SK-MEL-5 (cell line): ENCODE measurements at regions not wholly inside any gene's neighbourhood (a gene's known extent, or its start where the extent isn't known, plus 50 kb on each side); places are given as distances from the start of the nearest gene placed in this dataset.

Source experiments
- DNase-seq: peaks from one replicate; pipeline ENCODE4 v3.0.0-alpha.2; 2016; ENCODE audit warnings: low read depth, low spot score
- in situ Hi-C: cut with HindIII; loops from 2 replicates; pipeline ENCODE4 v1.10.0; 2016; ENCODE audit warnings: low sequenced_read_pairs, high pct_unique_total_duplicates, low pct_unique_long_range_greater_than_20kb

GRCh38 chr7:22879280-22879679 lies 56.6 kb upstream of the TOMM7 start:
- DNase-seq, result no peak
- in situ Hi-C loops, result no loop called here

- in situ Hi-C loops, result no loop called here
- peak; percentile 96 for DNase-seq
Measured at GRCh38 chr7:22876986-22877729, 54.5 kb upstream of the TOMM7 start.

- no peak for DNase-seq
- in situ Hi-C loops, result no loop called here
Measured at GRCh38 chr7:22875470-22875869, 52.8 kb upstream of the TOMM7 start.

GRCh38 chr7:22874904-22875303 lies 52.3 kb upstream of the TOMM7 start:
- in situ Hi-C loops, result no loop called here
- no peak for DNase-seq
